H1 (cell line): ENCODE measurements at regions not wholly inside any gene's neighbourhood (a gene's known extent, or its start where the extent isn't known, plus 50 kb on each side); places are given as distances from the start of the nearest gene placed in this dataset.

Experiments used
- CTCF ChIA-PET: fragments of 300-600 bp; sonication (Branson Sonifier 250); formaldehyde crosslinking; loops from one replicate; lab custom pipeline; 2021; ENCODE audit not compliant: partially characterized antibody; lab: Charles Lee
- POLR2A ChIA-PET: fragments of 300-600 bp; sonication (Branson Sonifier 250); formaldehyde crosslinking; loops from one replicate; lab custom pipeline; 2021; ENCODE audit warnings: inconsistent platforms; ENCODE audit not compliant: partially characterized antibody; lab: Charles Lee
- DNase-seq, 2 experiments: peaks; one replicate each; pipeline versions ENCODE4 v3.0.0 to v3.0.0-alpha.2; 2010 to 2022; ENCODE audit warnings: low spot score in 2 of 2, low read depth in 1 of 2, mixed read lengths in 1 of 2
- FAIRE-seq: peaks from 2 replicates; lab custom pipeline; 2011; peaks lifted over from hg19 to GRCh38; lab: Jason Lieb, UNC
- H2AFZ ChIP-seq: 2 replicates; pipeline ENCODE4 v1.8.1; 2012; ENCODE audit warnings: low read length, inconsistent platforms
- H2AK5ac ChIP-seq: 2 replicates; pipeline ENCODE4 v1.6.1; 2013; ENCODE audit warnings: low read depth, low read length
- H2BK120ac ChIP-seq: replicated peaks from 2 replicates; pipeline ENCODE3; 2013; ENCODE audit warnings: low read depth, low read length, inconsistent platforms
- H2BK12ac ChIP-seq: 2 replicates; pipeline ENCODE4 v1.6.1; 2013; ENCODE audit warnings: low read depth, low read length
- H2BK15ac ChIP-seq: 2 replicates; pipeline ENCODE4 v1.6.1; 2013; ENCODE audit warnings: low read length
- H2BK20ac ChIP-seq: 2 replicates; pipeline ENCODE4 v1.6.1; 2013; ENCODE audit warnings: low read length
- H2BK5ac ChIP-seq: 2 replicates; pipeline ENCODE4 v1.6.1; 2013; ENCODE audit warnings: low read depth, low read length
- H3K14ac ChIP-seq: 2 replicates; pipeline ENCODE4 v1.6.1; 2013; ENCODE audit warnings: inconsistent platforms; ENCODE audit not compliant: insufficient read length
- H3K18ac ChIP-seq: 2 replicates; pipeline ENCODE4 v1.6.1; 2013; ENCODE audit warnings: low read length; ENCODE audit errors: extremely low read depth
- H3K23ac ChIP-seq: 2 replicates; pipeline ENCODE4 v1.6.1; 2013; ENCODE audit warnings: inconsistent platforms; ENCODE audit not compliant: insufficient read length
- H3K23me2 ChIP-seq: 2 replicates; pipeline ENCODE4 v1.6.1; 2013; ENCODE audit warnings: low read depth, low read length
- H3K27ac ChIP-seq: 2 replicates; pipeline ENCODE4 v1.6.1; 2011; ENCODE audit warnings: low read depth, low read length, inconsistent platforms
- H3K27me3 ChIP-seq, 4 experiments: replicated peaks in 1 of 4; 1 replicate in 1 of 4; 2 replicates in 3 of 4; pipeline versions ENCODE4 v1.6.1 to v1.8.1; 2011 to 2013; ENCODE audit warnings: low read length in 3 of 4, mild to moderate bottlenecking in 3 of 4, inconsistent platforms in 2 of 4, mixed read lengths in 2 of 4, moderate library complexity in 1 of 4; ENCODE audit not compliant: control insufficient read depth in 3 of 4, insufficient read depth in 3 of 4; ENCODE audit errors: extremely low read depth in 1 of 4
- H3K36me3 ChIP-seq, 4 experiments: 2 replicates each; pipeline versions ENCODE4 v1.6.1 to v1.8.1; 2011 to 2013; ENCODE audit warnings: mild to moderate bottlenecking in 4 of 4, low read length in 3 of 4, moderate library complexity in 2 of 4, control low read depth in 1 of 4, inconsistent platforms in 1 of 4; ENCODE audit not compliant: insufficient read depth in 4 of 4, control insufficient read depth in 2 of 4
- H3K4ac ChIP-seq: replicated peaks from 2 replicates; pipeline ENCODE3; 2013; ENCODE audit warnings: low read length, low read depth, mixed read lengths, inconsistent platforms; ENCODE audit not compliant: insufficient read length
- H3K4me1 ChIP-seq, 4 experiments: replicated peaks in 1 of 4; 1 replicate in 1 of 4; 2 replicates in 3 of 4; pipeline versions ENCODE4 v1.6.1 to v1.8.1; 2011 to 2013; ENCODE audit warnings: low read length in 3 of 4, inconsistent platforms in 2 of 4, mixed read lengths in 1 of 4; ENCODE audit not compliant: insufficient read depth in 4 of 4, control insufficient read depth in 3 of 4
- H3K4me2 ChIP-seq, 2 experiments: 2 replicates each; pipeline versions ENCODE4 v1.6.1 to v1.8.1; 2011 to 2013; ENCODE audit warnings: low read depth in 2 of 2, low read length in 2 of 2, control low read depth in 1 of 2, inconsistent platforms in 1 of 2, mild to moderate bottlenecking in 1 of 2; ENCODE audit not compliant: insufficient read depth in 1 of 2
- H3K4me3 ChIP-seq, 4 experiments: fragments of 200-600, 300-600 bp in 1 of 4; sonication (generic), shearing (Covaris generic), sonication (Bioruptor Twin) in 1 of 4; 2 replicates each; pipeline versions ENCODE4 v1.5.1 to v1.8.1; 2011 to 2016; ENCODE audit warnings: low read length in 4 of 4, low read depth in 3 of 4, control low read depth in 2 of 4, inconsistent platforms in 2 of 4, mild to moderate bottlenecking in 2 of 4, mixed read lengths in 1 of 4, moderate library complexity in 1 of 4; ENCODE audit not compliant: insufficient read depth in 2 of 4; ENCODE audit errors: extremely low read depth in 1 of 4
- H3K56ac ChIP-seq: replicated peaks from 2 replicates; pipeline ENCODE3; 2013; ENCODE audit warnings: low read depth, mild to moderate bottlenecking, mixed read lengths, low read length, inconsistent platforms; ENCODE audit not compliant: insufficient read length
- H3K79me1 ChIP-seq: 2 replicates; pipeline ENCODE4 v1.6.1; 2013; ENCODE audit warnings: low read depth, low read length, control low read depth
- H3K79me2 ChIP-seq, 2 experiments: 2 replicates each; pipeline versions ENCODE4 v1.6.1 to v1.8.1; 2012 to 2013; ENCODE audit warnings: low read length in 2 of 2, mild to moderate bottlenecking in 2 of 2, inconsistent platforms in 1 of 2; ENCODE audit not compliant: insufficient read depth in 2 of 2, control insufficient read depth in 1 of 2
- H3K9ac ChIP-seq, 4 experiments: replicated peaks in 1 of 4; 1 replicate in 1 of 4; 2 replicates in 3 of 4; pipeline versions ENCODE4 v1.6.1 to v1.8.1; 2011 to 2013; ENCODE audit warnings: low read depth in 3 of 4, low read length in 3 of 4, control low read depth in 2 of 4, mild to moderate bottlenecking in 2 of 4, moderate library complexity in 2 of 4, inconsistent platforms in 1 of 4; ENCODE audit errors: extremely low read depth in 1 of 4
- H3K9me3 ChIP-seq, 2 experiments: 2 replicates each; pipeline versions ENCODE4 v1.6.1 to v1.8.1; 2012 to 2013; ENCODE audit warnings: mild to moderate bottlenecking in 2 of 2, moderate library complexity in 2 of 2, control low read depth in 1 of 2, inconsistent platforms in 1 of 2, low read depth in 1 of 2, low read length in 1 of 2, mixed read lengths in 1 of 2; ENCODE audit not compliant: insufficient read depth in 2 of 2
- H4K20me1 ChIP-seq, 2 experiments: replicated peaks in 1 of 2; 2 replicates each; pipeline versions ENCODE3 to v1.8.1; 2011 to 2013; ENCODE audit warnings: inconsistent platforms in 2 of 2, low read length in 2 of 2, mild to moderate bottlenecking in 1 of 2; ENCODE audit not compliant: insufficient read depth in 2 of 2, control insufficient read depth in 1 of 2
- H4K5ac ChIP-seq: 2 replicates; pipeline ENCODE4 v1.6.1; 2013; ENCODE audit warnings: low read length, low read depth, mixed read lengths, inconsistent platforms; ENCODE audit not compliant: insufficient read length
- H4K8ac ChIP-seq: 2 replicates; pipeline ENCODE4 v1.8.0; 2013; ENCODE audit warnings: mild to moderate bottlenecking, moderate library complexity, low read length, inconsistent platforms; ENCODE audit not compliant: insufficient read depth; ENCODE audit errors: extremely low read depth
- H4K91ac ChIP-seq: replicated peaks from 2 replicates; pipeline ENCODE3; 2013; ENCODE audit warnings: low read length, mixed read lengths, inconsistent platforms; ENCODE audit not compliant: insufficient read length
- CBX8 ChIP-seq: fragments of 300-800, 300-1000 bp; sonication (generic); IDR thresholded peaks from 2 replicates; pipeline ENCODE4 v1.7.1; 2016; ENCODE audit warnings: low read depth, low read length, borderline replicate concordance
- CHD2 ChIP-seq: IDR thresholded peaks from 2 replicates; pipeline ENCODE4 v1.6.1; 2012; ENCODE audit warnings: low read length, improper control_type of control experiment
- CREB1 ChIP-seq: IDR thresholded peaks from 2 replicates; pipeline ENCODE4 v1.6.1; 2012; ENCODE audit warnings: inconsistent platforms
- GTF2F1 ChIP-seq: IDR thresholded peaks from 2 replicates; pipeline ENCODE4 v1.6.1; 2012; ENCODE audit warnings: low read depth, low read length, improper control_type of control experiment, borderline replicate concordance
- JUND ChIP-seq: IDR thresholded peaks from 2 replicates; pipeline ENCODE4 v1.6.1; 2011; ENCODE audit warnings: mild to moderate bottlenecking, improper control_type of control experiment, low read length
- KDM1A ChIP-seq: fragments of 200-600, 300-600 bp; sonication (generic); IDR thresholded peaks from 2 replicates; pipeline ENCODE4 v1.7.1; 2016; ENCODE audit warnings: mild to moderate bottlenecking, low read length, borderline replicate concordance
- PHF8 ChIP-seq: fragments of 200-600 bp; sonication (generic); conservative IDR thresholded peaks from 2 replicates; pipeline ENCODE4 v1.7.1; 2012; ENCODE audit warnings: low read depth, mild to moderate bottlenecking, inconsistent platforms, low read length, moderate library complexity
- POU5F1 ChIP-seq: IDR thresholded peaks from 2 replicates; pipeline ENCODE4 v1.6.1; 2011; ENCODE audit warnings: low read depth, mild to moderate bottlenecking, low read length, moderate library complexity
- RNF2 ChIP-seq: fragments of 200-900, 300-1000 bp; sonication (generic); IDR thresholded peaks from 2 replicates; pipeline ENCODE4 v1.7.1; 2016; ENCODE audit warnings: borderline replicate concordance, low read depth, mild to moderate bottlenecking, antibody characterized with exemption, low read length; ENCODE audit not compliant: poor library complexity, severe bottlenecking; ENCODE audit errors: missing control alignments
- SAP30 ChIP-seq: fragments of 300-600 bp; sonication (generic); IDR thresholded peaks from 2 replicates; pipeline ENCODE4 v1.7.1; 2012; ENCODE audit warnings: low read length, moderate library complexity, mild to moderate bottlenecking, inconsistent platforms; ENCODE audit not compliant: insufficient read depth, insufficient replicate concordance
- SP4 ChIP-seq: IDR thresholded peaks from 2 replicates; pipeline ENCODE4 v1.6.1; 2012; ENCODE audit warnings: low read length, inconsistent platforms
- TCF12 ChIP-seq: IDR thresholded peaks from 2 replicates; pipeline ENCODE4 v1.6.1; 2011; ENCODE audit warnings: low read depth, mild to moderate bottlenecking, low read length
- YY1 ChIP-seq: IDR thresholded peaks from 2 replicates; pipeline ENCODE4 v1.6.1; 2011; ENCODE audit warnings: low read depth, mild to moderate bottlenecking, low read length
- WGBS, 2 experiments: shearing (Covaris generic) in 1 of 2; methylation state at CpG; one replicate each; pipeline versions ENCODE4 v1.1.6 to v1.1.7; 2013 to 2015; ENCODE audit warnings: low lambda C conversion rate in 2 of 2, mixed read lengths in 2 of 2, inconsistent platforms in 1 of 2, low coverage in 1 of 2, missing lambda C conversion rate in 1 of 2; ENCODE audit not compliant: insufficient replicate concordance in 2 of 2, insufficient coverage in 1 of 2, insufficient read length in 1 of 2; ENCODE audit errors: extremely low coverage in 1 of 2, missing lambda C conversion rate in 1 of 2; 5-methylcytosine and 5-hydroxymethylcytosine counted together
- TF ChIP-seq, protein P1 (sequence below): IDR thresholded peaks from 2 replicates; pipeline ENCODE4 v1.6.1; 2012; ENCODE audit warnings: inconsistent platforms

DNA sequence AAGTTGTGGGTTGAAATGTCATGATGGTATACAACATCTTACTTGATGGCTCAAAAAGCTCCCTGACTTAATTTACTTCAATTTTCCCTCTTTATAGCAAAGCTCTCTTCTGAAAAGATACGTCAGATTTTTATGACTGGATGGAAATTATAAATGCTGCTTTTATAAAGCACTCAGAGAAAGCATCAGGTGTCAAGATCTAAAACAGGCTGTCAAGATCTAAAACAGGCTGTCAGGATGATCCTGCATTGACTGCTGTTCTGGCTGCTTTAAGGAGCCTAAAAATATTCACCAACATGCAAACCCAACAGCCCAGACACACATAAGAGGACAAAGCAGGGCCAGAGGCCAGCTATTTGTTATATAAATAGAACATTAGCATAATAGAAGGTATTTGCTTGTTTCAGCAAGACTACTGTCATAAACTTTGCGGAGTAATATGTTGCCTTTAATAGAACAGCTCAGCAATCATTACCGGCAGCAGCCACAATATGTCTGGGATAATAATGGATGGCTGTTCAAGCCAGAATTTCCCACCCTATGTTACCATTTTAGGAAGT lies 77.3 kb upstream of the ANO5 start:
- Histone ChIP-seq H3K36me3 (no peaks in the 10 kb centered on the region), H4K20me1 (no peaks in the 10 kb centered on the region), H3K23me2 (no peaks in the 10 kb centered on the region), H3K4ac (no peak overlapping the region), H3K56ac (no peak overlapping the region), H3K27me3 (no peaks in the 10 kb centered on the region), H3K79me2 (no peaks in the 10 kb centered on the region), H3K4me3 (no peak overlapping the region), H3K9ac (no peak overlapping the region), H2BK120ac (no peak overlapping the region), H4K5ac (no peak overlapping the region), H3K18ac (no peak overlapping the region), H2BK15ac (no peak overlapping the region), H3K9me3 (no peaks in the 10 kb centered on the region), H3K79me1 (no peaks in the 10 kb centered on the region), H2BK5ac (no peak overlapping the region), H2AFZ (no peak overlapping the region), H2BK12ac (no peak overlapping the region), H4K8ac (no peak overlapping the region), H2BK20ac (no peak overlapping the region), H3K4me2 (no peak overlapping the region), H3K23ac (no peak overlapping the region), H3K27ac (no peak overlapping the region), H3K14ac (no peak overlapping the region), H4K91ac (no peak overlapping the region), H3K4me1 (no peaks in the 10 kb centered on the region), H2AK5ac (no peak overlapping the region)
- FAIRE-seq, result no peak
- POLR2A ChIA-PET, result no interaction called here
- WGBS, 2 experiments, result 85% methylated on average over 3 of the region's 3 CpGs; no CpG with 5 or more reads in 1 of the 2 experiments
- CTCF ChIA-PET, result interaction anchor here (0.7 to 2.4 kb wide), 5 partner anchors 15 to 185 kb away, joined by 3 to 13 read pairs (median 3); no protein-coding TSS in a partner anchor
- DNase-seq, result no peak
- TF ChIP-seq POU5F1 (no peak), CBX8 (no peak), GTF2F1 (no peak), RNF2 (no peak), YY1 (no peak), SAP30 (no peak), JUND (no peak), CREB1 (no peak), TCF12 (no peak), SP4 (no peak), PHF8 (no peak), CHD2 (no peak), KDM1A (no peak)
- TF ChIP-seq, protein P1, sequence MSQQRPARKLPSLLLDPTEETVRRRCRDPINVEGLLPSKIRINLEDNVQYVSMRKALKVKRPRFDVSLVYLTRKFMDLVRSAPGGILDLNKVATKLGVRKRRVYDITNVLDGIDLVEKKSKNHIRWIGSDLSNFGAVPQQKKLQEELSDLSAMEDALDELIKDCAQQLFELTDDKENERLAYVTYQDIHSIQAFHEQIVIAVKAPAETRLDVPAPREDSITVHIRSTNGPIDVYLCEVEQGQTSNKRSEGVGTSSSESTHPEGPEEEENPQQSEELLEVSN, result no peak
